ENCODE measurements at regions not wholly inside any gene's neighbourhood (a gene's known extent, or its start where the extent isn't known, plus 50 kb on each side); places are given as distances from the start of the nearest gene placed in this dataset.
A peak's percentile ranks its signal among the peaks of the same experiment; 100 is the strongest.

- DNase-seq, result no peak
- TF ChIP-seq CTCF (IDR thresholded peaks at IDR 0.05; ENCODE audit: low read depth, low read length), result peak; percentile 39
- H3K4me3 ChIP-seq (ENCODE audit: low read depth, low read length), result no peak overlapping the region
Measured at GRCh38 chr14:39491134-39491571, 58.9 kb upstream of the FBXO33 start.

GRCh38 chr14:39488600-39488999, 56.4 kb upstream of the FBXO33 start:
- H3K27me3 ChIP-seq, result no peaks in the 10 kb centered on the region

More at GRCh38 chr14:39491134-39491571, 58.9 kb upstream of the FBXO33 start:
- Histone ChIP-seq H3K4me1 (no peaks in the 10 kb centered on the region), H3K27me3 (no peaks in the 10 kb centered on the region), H3K36me3 (no peaks in the 10 kb centered on the region), H3K9me3 (no peaks in the 10 kb centered on the region; the same call in 1 of the 2 replicates)

DNA sequence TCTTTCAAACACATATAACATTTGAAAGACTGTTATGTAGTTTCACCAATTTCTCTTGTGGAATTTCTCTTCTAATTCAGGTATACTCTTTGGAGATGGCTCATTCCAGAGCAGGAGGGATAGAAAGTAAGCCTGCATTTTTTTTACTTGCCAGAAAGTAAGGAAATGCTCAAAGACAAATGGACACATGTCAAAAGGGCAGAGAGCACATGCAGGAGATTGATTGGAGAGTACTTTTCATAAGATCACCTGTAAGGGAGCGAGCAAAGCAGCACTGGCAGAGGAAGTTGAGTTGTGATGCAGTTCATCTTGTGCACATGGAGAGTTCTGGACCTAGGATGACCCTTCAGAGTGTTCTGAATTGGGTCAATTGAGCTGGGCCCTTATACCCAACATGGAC, 51.4 kb upstream of the FBXO33 start:
- H3K9me3 ChIP-seq, result no peaks in the 10 kb centered on the region; the same call in 1 of the 2 replicates
- no peak for DNase-seq
- H3K36me3 ChIP-seq, result no peaks in the 10 kb centered on the region
- no peaks in the 10 kb centered on the region for H3K27me3 ChIP-seq
- no peak overlapping the region for H3K4me3 ChIP-seq (ENCODE audit: low read depth, low read length)
- no peak for TF ChIP-seq CTCF (IDR thresholded peaks at IDR 0.05; ENCODE audit: low read depth, low read length)
- H3K4me1 ChIP-seq, result no peaks in the 10 kb centered on the region

More at GRCh38 chr14:39488600-39488999, 56.4 kb upstream of the FBXO33 start:
- TF ChIP-seq CTCF (IDR thresholded peaks at IDR 0.05; ENCODE audit: low read depth, low read length), result no peak
- no peaks in the 10 kb centered on the region for H3K36me3 ChIP-seq
- no peak overlapping the region for H3K4me3 ChIP-seq (ENCODE audit: low read depth, low read length)
- H3K4me1 ChIP-seq, result no peaks in the 10 kb centered on the region
- DNase-seq, result no peak
- H3K9me3 ChIP-seq, result no peaks in the 10 kb centered on the region; the same call in 1 of the 2 replicates

Measured in BE2C (cell line).